ENCODE measurements at regions not wholly inside any gene's neighbourhood (a gene's known extent, or its start where the extent isn't known, plus 50 kb on each side); places are given as distances from the start of the nearest gene placed in this dataset.

GRCh38 chr2:44118257-44118656 lies 50.4 kb upstream of the PPM1B start:
- Mint-ChIP-seq H3K27ac (no peak overlapping the region), H3K36me3 (no peaks in the 10 kb centered on the region), H3K4me3 (no peak overlapping the region), H3K27me3 (no peaks in the 10 kb centered on the region), H3K9me3 (no peaks in the 10 kb centered on the region), H3K4me1 (peaks cover 8 to 28% (median 16%) of the 10 kb centered on the region in 4 donors)
- no peaks in the 10 kb centered on the region for H3K9me3 ChIP-seq (ENCODE audit: control insufficient read depth in 1 of 2, low read length in 2 of 2)
- no peak overlapping the region for H3K27ac ChIP-seq (ENCODE audit: low read depth, low read length)
- no peaks in the 10 kb centered on the region for H3K27me3 ChIP-seq (ENCODE audit: insufficient read depth, low read length)
- H3K4me1 ChIP-seq (ENCODE audit: insufficient read depth, low read length), result peaks cover 12% of the 10 kb centered on the region
- intact Hi-C loops (cut with micrococcal nuclease), result no loop called here
- H3K36me3 ChIP-seq (ENCODE audit: insufficient read depth, low read length), result no peaks in the 10 kb centered on the region
- CTCF ChIA-PET (ENCODE audit: partially characterized antibody), result no interaction called here
- H3K4me3 ChIP-seq (ENCODE audit: low read length in 2 of 2), result no peak overlapping the region
- POLR2A ChIA-PET (ENCODE audit: partially characterized antibody), result no interaction called here
- DNase-seq, result no peak

Data from CD4-positive, alpha-beta memory T cell (primary cell).